Endometrium (tissue), 2 donors: ENCODE measurements at regions not wholly inside any gene's neighbourhood (a gene's known extent, or its start where the extent isn't known, plus 50 kb on each side); places are given as distances from the start of the nearest gene placed in this dataset.
"Not testable (repeated sequence)": the region's sequence is repeated elsewhere in the genome, so short reads cannot be mapped to it uniquely, and the experiment has no call there.

Experiments
- FAIRE-seq: peaks from 2 replicates; lab custom pipeline; 2012; peaks lifted over from hg19 to GRCh38; lab: Jason Lieb, UNC
- donor health status: control.
- donor health status: control.

- no peak for FAIRE-seq
Observed at GRCh38 chr2:44086629-44087028, 82.0 kb upstream of the PPM1B start.

- FAIRE-seq: peak; percentile 55
Observed at GRCh38 chr2:44087036-44087713, 81.5 kb upstream of the PPM1B start.

- no peak for FAIRE-seq
Observed at GRCh38 chr2:44087714-44088092, 81.0 kb upstream of the PPM1B start.

- FAIRE-seq: not testable (repeated sequence)
Observed at GRCh38 chr2:44092519-44092918, 76.2 kb upstream of the PPM1B start.

GRCh38 chr2:44093970-44094369 is 74.7 kb upstream of the PPM1B start:
- no peak for FAIRE-seq

- FAIRE-seq: no peak
Observed at GRCh38 chr2:44097322-44097907, 71.3 kb upstream of the PPM1B start.

GRCh38 chr2:44098050-44098449 is 70.6 kb upstream of the PPM1B start:
- no peak for FAIRE-seq

GRCh38 chr2:44098891-44099290 is 69.8 kb upstream of the PPM1B start:
- FAIRE-seq: no peak

- no peak for FAIRE-seq
Observed at GRCh38 chr2:44100351-44100750, 68.3 kb upstream of the PPM1B start.

GRCh38 chr2:44101246-44101645 is 67.4 kb upstream of the PPM1B start:
- no peak for FAIRE-seq

- no peak for FAIRE-seq
Observed at GRCh38 chr2:44102790-44103562, 65.7 kb upstream of the PPM1B start.

GRCh38 chr2:44103639-44104038 is 65.0 kb upstream of the PPM1B start:
- no peak for FAIRE-seq

GRCh38 chr2:44104855-44105271 is 63.8 kb upstream of the PPM1B start:
- FAIRE-seq: no peak

GRCh38 chr2:44106509-44106908 is 62.2 kb upstream of the PPM1B start:
- FAIRE-seq: not testable (repeated sequence)

GRCh38 chr2:44107086-44107740 is 61.5 kb upstream of the PPM1B start:
- FAIRE-seq: no peak

- no peak for FAIRE-seq
Observed at GRCh38 chr2:44107974-44108373, 60.7 kb upstream of the PPM1B start.

- no peak for FAIRE-seq
Observed at GRCh38 chr2:44109166-44109565, 59.5 kb upstream of the PPM1B start.

- no peak for FAIRE-seq
Observed at GRCh38 chr2:44110444-44110843, 58.2 kb upstream of the PPM1B start.

GRCh38 chr2:44112096-44112495 is 56.6 kb upstream of the PPM1B start:
- FAIRE-seq: no peak

GRCh38 chr2:44116319-44116718 is 52.4 kb upstream of the PPM1B start:
- no peak for FAIRE-seq

- FAIRE-seq: no peak
Observed at GRCh38 chr2:44118257-44118656, 50.4 kb upstream of the PPM1B start.
